ENCODE measurements at regions not wholly inside any gene's neighbourhood (a gene's known extent, or its start where the extent isn't known, plus 50 kb on each side); places are given as distances from the start of the nearest gene placed in this dataset.

DNA sequence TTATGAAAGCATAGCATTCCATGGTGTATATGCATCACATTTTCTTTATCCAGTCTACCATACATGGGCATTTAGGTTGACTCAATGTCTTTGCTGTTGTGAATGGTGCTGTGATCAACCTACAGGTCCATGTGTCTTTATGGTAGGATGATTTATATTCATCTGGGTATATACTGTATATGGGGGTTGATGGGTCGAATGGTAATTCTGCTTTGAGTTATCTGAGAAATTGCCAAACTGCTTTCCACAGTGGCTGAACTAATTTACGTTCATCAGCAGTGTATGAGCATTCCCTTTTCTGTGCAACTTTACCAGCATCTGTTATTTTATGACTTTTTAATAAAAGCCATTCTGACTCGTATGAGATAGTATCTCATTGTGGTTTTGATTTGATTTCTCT lies 662.4 kb upstream of the BCHE start:
- DNase-seq (ENCODE audit: low read depth) = no peak
- H3K4me3 ChIP-seq (ENCODE audit: low read depth, low read length) = no peak overlapping the region
- TF ChIP-seq, protein P1, sequence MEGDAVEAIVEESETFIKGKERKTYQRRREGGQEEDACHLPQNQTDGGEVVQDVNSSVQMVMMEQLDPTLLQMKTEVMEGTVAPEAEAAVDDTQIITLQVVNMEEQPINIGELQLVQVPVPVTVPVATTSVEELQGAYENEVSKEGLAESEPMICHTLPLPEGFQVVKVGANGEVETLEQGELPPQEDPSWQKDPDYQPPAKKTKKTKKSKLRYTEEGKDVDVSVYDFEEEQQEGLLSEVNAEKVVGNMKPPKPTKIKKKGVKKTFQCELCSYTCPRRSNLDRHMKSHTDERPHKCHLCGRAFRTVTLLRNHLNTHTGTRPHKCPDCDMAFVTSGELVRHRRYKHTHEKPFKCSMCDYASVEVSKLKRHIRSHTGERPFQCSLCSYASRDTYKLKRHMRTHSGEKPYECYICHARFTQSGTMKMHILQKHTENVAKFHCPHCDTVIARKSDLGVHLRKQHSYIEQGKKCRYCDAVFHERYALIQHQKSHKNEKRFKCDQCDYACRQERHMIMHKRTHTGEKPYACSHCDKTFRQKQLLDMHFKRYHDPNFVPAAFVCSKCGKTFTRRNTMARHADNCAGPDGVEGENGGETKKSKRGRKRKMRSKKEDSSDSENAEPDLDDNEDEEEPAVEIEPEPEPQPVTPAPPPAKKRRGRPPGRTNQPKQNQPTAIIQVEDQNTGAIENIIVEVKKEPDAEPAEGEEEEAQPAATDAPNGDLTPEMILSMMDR (IDR thresholded peaks at IDR 0.05; ENCODE audit: insufficient read depth, low read depth, low read length) = no peak

DNA sequence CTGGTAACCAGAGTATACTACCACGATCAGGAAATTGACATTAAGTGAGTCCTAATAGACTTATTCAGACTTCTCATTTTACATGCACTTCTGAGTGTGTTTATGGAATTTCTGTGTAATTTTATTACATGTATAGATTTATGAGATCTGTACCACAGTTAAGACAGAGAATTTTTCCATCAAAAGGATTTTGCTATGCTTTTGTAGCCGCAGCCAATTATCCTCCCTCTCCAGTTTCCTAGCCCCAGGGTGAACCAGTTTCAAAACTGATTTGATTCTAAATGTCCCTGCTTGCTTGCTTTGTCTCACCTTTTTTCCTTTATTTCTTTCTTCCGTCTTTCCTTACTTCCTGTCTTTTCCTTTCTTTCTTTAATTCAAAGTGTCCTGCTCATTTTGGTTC lies 661.2 kb upstream of the BCHE start:
- DNase-seq (ENCODE audit: low read depth) = no peak
- no peak overlapping the region for H3K4me3 ChIP-seq (ENCODE audit: low read depth, low read length)
- TF ChIP-seq, protein P1 (IDR thresholded peaks at IDR 0.05; ENCODE audit: insufficient read depth, low read depth, low read length) = no peak

DNA sequence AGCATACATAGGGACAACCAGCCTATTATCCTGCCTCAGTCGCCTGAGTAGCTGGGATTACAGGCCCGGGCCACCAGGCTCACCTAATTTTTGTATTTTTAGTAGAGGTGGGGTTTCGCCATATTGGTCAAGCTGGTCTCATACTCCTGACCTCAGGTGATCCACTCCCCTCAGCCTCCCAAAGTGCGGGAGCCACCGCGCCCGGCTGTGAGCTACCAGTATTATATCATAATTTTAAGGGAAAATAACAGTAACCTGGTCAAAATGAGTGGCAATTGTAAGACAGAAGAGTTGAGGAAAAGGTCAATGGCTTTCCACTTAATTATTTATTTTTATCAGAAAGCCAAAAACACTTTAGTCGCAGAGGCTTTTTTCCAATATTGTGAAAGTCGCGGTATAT lies 652.6 kb upstream of the BCHE start:
- DNase-seq (ENCODE audit: low read depth) = no peak
- TF ChIP-seq, protein P1 (IDR thresholded peaks at IDR 0.05; ENCODE audit: insufficient read depth, low read depth, low read length) = no peak
- H3K4me3 ChIP-seq (ENCODE audit: low read depth, low read length) = no peak overlapping the region

DNA sequence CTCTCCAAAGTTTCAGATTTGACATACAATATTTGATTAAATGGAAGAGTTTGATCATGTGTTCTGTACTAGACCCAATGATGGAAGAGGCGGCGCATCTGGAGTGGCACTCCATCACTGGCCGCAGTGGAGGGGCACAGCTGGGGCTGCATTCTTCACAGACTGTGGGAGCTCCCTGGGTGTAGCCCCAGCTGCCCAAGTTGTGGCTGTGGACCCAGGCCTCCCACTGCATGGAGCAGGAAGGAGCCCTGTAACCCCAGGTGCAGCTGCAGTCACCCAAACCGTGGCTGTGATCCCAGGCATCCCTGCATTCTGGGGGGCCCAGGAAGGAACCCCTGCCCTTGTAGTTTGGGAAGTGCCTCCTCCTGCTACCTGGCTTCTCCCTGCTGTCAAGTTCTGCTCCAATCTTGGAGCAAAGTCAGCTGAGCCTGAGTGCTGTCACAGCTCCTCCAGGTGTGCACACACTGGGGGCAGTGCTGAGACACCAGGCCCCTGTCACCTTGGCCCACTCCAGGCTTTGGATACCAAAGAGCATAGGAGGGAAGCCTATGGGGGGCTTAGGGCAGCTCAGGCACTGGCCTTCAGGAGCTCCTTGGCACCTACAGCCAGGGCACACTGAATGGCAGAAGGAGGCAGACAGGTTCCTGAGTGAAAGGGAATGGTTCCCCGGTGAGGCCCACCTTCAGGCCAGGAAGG lies 651.9 kb upstream of the BCHE start:
- TF ChIP-seq, protein P1 (IDR thresholded peaks at IDR 0.05; ENCODE audit: insufficient read depth, low read depth, low read length) = no peak
- no peak for DNase-seq (ENCODE audit: low read depth)
- H3K4me3 ChIP-seq (ENCODE audit: low read depth, low read length) = no peak overlapping the region

DNA sequence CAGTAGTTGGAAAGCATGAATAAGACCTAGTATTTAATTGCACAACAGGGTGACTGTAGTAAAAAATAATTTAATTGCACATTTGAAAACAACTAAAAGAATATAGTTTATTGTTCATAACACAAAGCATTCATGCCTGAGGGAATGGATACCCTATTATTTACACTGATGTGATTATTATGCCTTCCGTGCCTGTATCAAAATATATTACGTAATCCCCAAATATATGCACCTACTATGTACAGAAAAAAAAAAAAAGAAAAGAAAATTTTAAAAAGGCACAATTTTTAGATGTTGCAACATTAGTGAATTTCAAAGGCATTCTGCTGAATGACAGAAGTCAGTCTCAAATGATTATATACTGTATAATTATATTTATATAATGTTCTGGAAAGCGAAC lies 647.2 kb upstream of the BCHE start:
- no peak overlapping the region for H3K4me3 ChIP-seq (ENCODE audit: low read depth, low read length)
- DNase-seq (ENCODE audit: low read depth) = no peak
- TF ChIP-seq, protein P1 (IDR thresholded peaks at IDR 0.05; ENCODE audit: insufficient read depth, low read depth, low read length) = no peak

DNA sequence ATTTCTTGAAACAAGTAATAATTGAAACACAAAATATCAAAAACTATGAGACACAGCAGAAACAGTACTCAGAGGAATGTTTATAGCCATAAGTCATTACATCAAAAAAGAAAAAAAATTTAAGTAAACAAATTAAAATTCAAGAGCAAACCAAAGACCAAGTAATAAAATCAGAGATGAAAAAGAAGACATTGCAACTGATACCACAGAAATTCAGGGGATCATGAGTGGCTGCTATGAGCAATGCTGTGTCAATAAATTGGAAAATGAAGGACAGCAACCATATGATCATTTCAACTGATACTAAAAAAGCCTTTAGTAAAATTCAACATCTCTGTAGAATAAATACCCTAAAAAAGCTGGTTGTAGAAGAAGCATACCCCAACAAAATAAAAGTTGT lies 644.1 kb upstream of the BCHE start:
- DNase-seq (ENCODE audit: low read depth) = no peak
- TF ChIP-seq, protein P1 (IDR thresholded peaks at IDR 0.05; ENCODE audit: insufficient read depth, low read depth, low read length) = no peak
- no peak overlapping the region for H3K4me3 ChIP-seq (ENCODE audit: low read depth, low read length)

DNA sequence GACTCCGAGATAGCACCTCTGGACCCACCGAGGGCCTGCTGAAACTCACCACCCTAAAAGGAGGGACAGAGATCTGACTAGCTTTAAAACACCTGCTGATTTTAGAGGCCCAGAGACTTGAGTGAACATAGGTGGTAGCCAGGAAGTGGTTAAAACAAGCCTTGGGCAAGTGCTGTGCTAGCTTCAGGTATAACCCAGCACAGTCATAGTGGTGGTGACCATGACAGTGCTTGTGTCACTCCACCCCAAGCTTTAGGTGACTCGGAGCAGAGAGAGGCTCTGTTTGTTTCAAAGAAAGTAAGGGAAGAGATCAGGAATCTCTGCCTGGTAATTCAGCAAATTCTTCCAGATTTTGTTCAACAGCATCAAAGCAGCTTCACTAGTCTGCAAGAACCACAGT lies 641.1 kb upstream of the BCHE start:
- no peak for DNase-seq (ENCODE audit: low read depth)
- TF ChIP-seq, protein P1 (IDR thresholded peaks at IDR 0.05; ENCODE audit: insufficient read depth, low read depth, low read length) = no peak
- no peak overlapping the region for H3K4me3 ChIP-seq (ENCODE audit: low read depth, low read length)

All from fibroblast of villous mesenchyme (primary cell).